ENCODE measurements at regions not wholly inside any gene's neighbourhood (a gene's known extent, or its start where the extent isn't known, plus 50 kb on each side); places are given as distances from the start of the nearest gene placed in this dataset.

DNA sequence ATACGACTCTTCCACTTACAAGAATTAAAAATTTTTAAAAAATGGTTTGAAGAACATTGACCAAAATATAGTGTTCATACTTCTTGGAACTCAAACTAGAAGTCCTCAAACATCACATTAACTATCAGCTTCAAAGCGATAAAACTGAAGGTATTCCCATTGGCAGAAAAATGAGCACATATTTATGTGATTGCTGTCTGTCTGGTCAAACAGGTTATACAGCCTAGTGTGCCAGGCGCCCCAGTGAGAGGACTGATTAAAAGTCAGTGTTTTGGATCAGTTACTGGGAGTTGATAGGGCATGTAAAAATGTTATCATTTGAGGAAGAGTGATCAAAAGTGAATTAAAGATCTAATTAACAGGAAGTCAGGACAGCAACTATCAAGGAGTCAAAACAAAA, 738.8 kb downstream of the HDGFL1 start:
- Histone ChIP-seq H3K27me3 (ENCODE audit: control insufficient read depth, low read length) (no peaks in the 10 kb centered on the region), H3K4me1 (ENCODE audit: control insufficient read depth, low read length) (no peaks in the 10 kb centered on the region), H3K4me2 (ENCODE audit: low read length) (no peak overlapping the region), H3K9me2 (replicated peaks; ENCODE audit: control insufficient read depth, low read length) (no peaks in the 10 kb centered on the region), H3K27ac (ENCODE audit: low read depth, low read length) (no peak overlapping the region), H3K36me3 (ENCODE audit: control insufficient read depth, low read length) (no peaks in the 10 kb centered on the region), H3K4me3 (ENCODE audit: low read length) (no peak overlapping the region), H3K79me2 (ENCODE audit: control insufficient read depth, low read length) (no peaks in the 10 kb centered on the region), H3F3A (ENCODE audit: control insufficient read depth, insufficient read depth) (no peaks in the 10 kb centered on the region), H3K9me3 (ENCODE audit: control insufficient read depth, insufficient read depth, low read length) (no peaks in the 10 kb centered on the region), H4K20me1 (ENCODE audit: control insufficient read depth, insufficient read depth, low read depth, low read length) (no peaks in the 10 kb centered on the region)
- no peak for TF ChIP-seq EZH2phosphoT487 (IDR thresholded peaks at IDR 0.05; ENCODE audit: borderline replicate concordance, low read length)
- TF ChIP-seq, protein P1, sequence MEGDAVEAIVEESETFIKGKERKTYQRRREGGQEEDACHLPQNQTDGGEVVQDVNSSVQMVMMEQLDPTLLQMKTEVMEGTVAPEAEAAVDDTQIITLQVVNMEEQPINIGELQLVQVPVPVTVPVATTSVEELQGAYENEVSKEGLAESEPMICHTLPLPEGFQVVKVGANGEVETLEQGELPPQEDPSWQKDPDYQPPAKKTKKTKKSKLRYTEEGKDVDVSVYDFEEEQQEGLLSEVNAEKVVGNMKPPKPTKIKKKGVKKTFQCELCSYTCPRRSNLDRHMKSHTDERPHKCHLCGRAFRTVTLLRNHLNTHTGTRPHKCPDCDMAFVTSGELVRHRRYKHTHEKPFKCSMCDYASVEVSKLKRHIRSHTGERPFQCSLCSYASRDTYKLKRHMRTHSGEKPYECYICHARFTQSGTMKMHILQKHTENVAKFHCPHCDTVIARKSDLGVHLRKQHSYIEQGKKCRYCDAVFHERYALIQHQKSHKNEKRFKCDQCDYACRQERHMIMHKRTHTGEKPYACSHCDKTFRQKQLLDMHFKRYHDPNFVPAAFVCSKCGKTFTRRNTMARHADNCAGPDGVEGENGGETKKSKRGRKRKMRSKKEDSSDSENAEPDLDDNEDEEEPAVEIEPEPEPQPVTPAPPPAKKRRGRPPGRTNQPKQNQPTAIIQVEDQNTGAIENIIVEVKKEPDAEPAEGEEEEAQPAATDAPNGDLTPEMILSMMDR (IDR thresholded peaks at IDR 0.05; ENCODE audit: low read depth, low read length, poor library complexity, severe bottlenecking) = no peak

DNA sequence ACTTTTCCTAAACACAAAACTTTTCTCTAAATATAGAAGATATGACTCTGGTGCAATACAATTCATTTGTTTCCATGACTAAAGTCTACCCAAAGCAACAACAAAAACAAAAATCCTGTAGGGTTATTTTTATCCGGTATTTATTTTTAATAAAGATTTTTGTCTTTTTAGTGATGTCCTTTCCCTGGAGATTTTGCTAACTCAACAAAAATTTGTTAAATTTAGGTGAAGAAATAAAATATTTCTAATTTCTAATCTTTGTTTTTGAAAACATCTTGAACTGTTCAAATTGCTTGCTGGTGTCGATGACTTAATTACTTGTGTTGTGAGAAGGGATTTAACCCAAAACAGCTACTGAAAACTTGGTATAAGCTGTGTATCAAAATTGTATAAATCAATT, 741.8 kb downstream of the HDGFL1 start:
- Histone ChIP-seq H3K4me1 (ENCODE audit: control insufficient read depth, low read length) (no peaks in the 10 kb centered on the region), H3K4me2 (ENCODE audit: low read length) (no peak overlapping the region), H3K36me3 (ENCODE audit: control insufficient read depth, low read length) (no peaks in the 10 kb centered on the region), H4K20me1 (ENCODE audit: control insufficient read depth, insufficient read depth, low read depth, low read length) (no peaks in the 10 kb centered on the region), H3K4me3 (ENCODE audit: low read length) (no peak overlapping the region), H3K27ac (ENCODE audit: low read depth, low read length) (no peak overlapping the region), H3K79me2 (ENCODE audit: control insufficient read depth, low read length) (no peaks in the 10 kb centered on the region), H3K9me2 (replicated peaks; ENCODE audit: control insufficient read depth, low read length) (no peaks in the 10 kb centered on the region), H3K27me3 (ENCODE audit: control insufficient read depth, low read length) (no peaks in the 10 kb centered on the region), H3F3A (ENCODE audit: control insufficient read depth, insufficient read depth) (no peaks in the 10 kb centered on the region), H3K9me3 (ENCODE audit: control insufficient read depth, insufficient read depth, low read length) (no peaks in the 10 kb centered on the region)
- TF ChIP-seq EZH2phosphoT487 (IDR thresholded peaks at IDR 0.05; ENCODE audit: borderline replicate concordance, low read length) = no peak
- TF ChIP-seq, protein P1 (IDR thresholded peaks at IDR 0.05; ENCODE audit: low read depth, low read length, poor library complexity, severe bottlenecking) = no peak

GRCh38 chr6:23316131-23316530, 746.8 kb downstream of the HDGFL1 start:
- H3K4me2 ChIP-seq (ENCODE audit: low read length) = no peak overlapping the region
- H3K4me1 ChIP-seq (ENCODE audit: control insufficient read depth, low read length) = no peaks in the 10 kb centered on the region
- H3K36me3 ChIP-seq (ENCODE audit: control insufficient read depth, low read length) = no peaks in the 10 kb centered on the region
- no peak overlapping the region for H3K27ac ChIP-seq (ENCODE audit: low read depth, low read length)
- H3K79me2 ChIP-seq (ENCODE audit: control insufficient read depth, low read length) = no peaks in the 10 kb centered on the region
- H3K27me3 ChIP-seq (ENCODE audit: control insufficient read depth, low read length) = no peaks in the 10 kb centered on the region
- no peaks in the 10 kb centered on the region for H3K9me3 ChIP-seq (ENCODE audit: control insufficient read depth, insufficient read depth, low read length)
- no peaks in the 10 kb centered on the region for H3K9me2 ChIP-seq (replicated peaks; ENCODE audit: control insufficient read depth, low read length)
- TF ChIP-seq, protein P1 (IDR thresholded peaks at IDR 0.05; ENCODE audit: low read depth, low read length, poor library complexity, severe bottlenecking) = no peak
- TF ChIP-seq EZH2phosphoT487 (IDR thresholded peaks at IDR 0.05; ENCODE audit: borderline replicate concordance, low read length) = no peak
- no peaks in the 10 kb centered on the region for H3F3A ChIP-seq (ENCODE audit: control insufficient read depth, insufficient read depth)
- no peaks in the 10 kb centered on the region for H4K20me1 ChIP-seq (ENCODE audit: control insufficient read depth, insufficient read depth, low read depth, low read length)
- no peak overlapping the region for H3K4me3 ChIP-seq (ENCODE audit: low read length)

DNA sequence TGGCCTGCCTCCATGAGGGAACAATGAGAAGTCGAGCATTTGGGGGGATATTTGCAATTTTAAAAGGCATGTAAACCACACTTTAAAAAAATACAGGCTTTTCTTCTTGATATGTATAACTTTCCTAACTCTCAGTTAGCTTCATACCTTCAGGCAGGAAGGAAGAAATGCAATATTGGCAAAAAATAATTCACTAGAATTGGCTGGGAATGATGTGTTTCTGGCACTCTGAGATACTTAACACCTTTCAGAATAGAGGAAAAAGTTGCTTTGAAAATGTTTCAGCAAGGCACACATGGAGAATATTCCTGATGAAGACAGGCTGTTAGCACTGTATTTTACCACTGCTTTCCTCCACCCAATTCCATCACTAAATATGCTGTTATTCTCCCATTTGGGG, 747.6 kb downstream of the HDGFL1 start:
- Histone ChIP-seq H3K9me2 (replicated peaks; ENCODE audit: control insufficient read depth, low read length) (no peaks in the 10 kb centered on the region), H3K4me1 (ENCODE audit: control insufficient read depth, low read length) (no peaks in the 10 kb centered on the region), H3F3A (ENCODE audit: control insufficient read depth, insufficient read depth) (no peaks in the 10 kb centered on the region), H3K9me3 (ENCODE audit: control insufficient read depth, insufficient read depth, low read length) (no peaks in the 10 kb centered on the region), H3K27ac (ENCODE audit: low read depth, low read length) (no peak overlapping the region), H3K4me3 (ENCODE audit: low read length) (no peak overlapping the region), H4K20me1 (ENCODE audit: control insufficient read depth, insufficient read depth, low read depth, low read length) (no peaks in the 10 kb centered on the region), H3K4me2 (ENCODE audit: low read length) (no peak overlapping the region), H3K27me3 (ENCODE audit: control insufficient read depth, low read length) (no peaks in the 10 kb centered on the region), H3K79me2 (ENCODE audit: control insufficient read depth, low read length) (no peaks in the 10 kb centered on the region), H3K36me3 (ENCODE audit: control insufficient read depth, low read length) (no peaks in the 10 kb centered on the region)
- no peak for TF ChIP-seq EZH2phosphoT487 (IDR thresholded peaks at IDR 0.05; ENCODE audit: borderline replicate concordance, low read length)

All from DOHH2 (cell line).